H9 (cell line): ENCODE measurements at regions not wholly inside any gene's neighbourhood (a gene's known extent, or its start where the extent isn't known, plus 50 kb on each side); places are given as distances from the start of the nearest gene placed in this dataset.

Experiments
- DNase-seq: peaks from one replicate; pipeline ENCODE4 v3.0.0-alpha.2; 2017
- H2AFZ ChIP-seq: one replicate; pipeline ENCODE4 v1.6.1; 2013; ENCODE audit warnings: mild to moderate bottlenecking, low read length, control low read depth, moderate library complexity
- H2AK5ac ChIP-seq: 2 replicates; pipeline ENCODE4 v1.6.1; 2013; ENCODE audit warnings: low read length, control low read depth, mixed read lengths; ENCODE audit not compliant: insufficient read length
- H2BK120ac ChIP-seq: one replicate; pipeline ENCODE4 v1.6.1; 2013; ENCODE audit warnings: low read depth, mild to moderate bottlenecking, low read length, control low read depth, inconsistent platforms; ENCODE audit not compliant: poor library complexity, severe bottlenecking
- H2BK12ac ChIP-seq: 2 replicates; pipeline ENCODE4 v1.6.1; 2013; ENCODE audit warnings: low read length, control low read depth, mixed read lengths, low read depth; ENCODE audit not compliant: insufficient read length
- H2BK15ac ChIP-seq: 2 replicates; pipeline ENCODE4 v1.6.1; 2013; ENCODE audit warnings: low read depth, low read length, control low read depth
- H2BK20ac ChIP-seq: one replicate; pipeline ENCODE4 v1.6.1; 2013; ENCODE audit warnings: low read depth, mild to moderate bottlenecking, low read length, control low read depth, inconsistent platforms; ENCODE audit not compliant: poor library complexity, severe bottlenecking
- H2BK5ac ChIP-seq: 2 replicates; pipeline ENCODE4 v1.6.1; 2013; ENCODE audit warnings: low read length, control low read depth, mixed read lengths; ENCODE audit not compliant: insufficient read length
- H3K14ac ChIP-seq: 2 replicates; pipeline ENCODE4 v1.6.1; 2013; ENCODE audit warnings: low read length, control low read depth; ENCODE audit not compliant: insufficient read depth
- H3K18ac ChIP-seq: 2 replicates; pipeline ENCODE4 v1.6.1; 2013; ENCODE audit warnings: low read depth, mild to moderate bottlenecking, mixed read lengths, low read length, control low read depth; ENCODE audit not compliant: insufficient read length
- H3K23ac ChIP-seq: 2 replicates; pipeline ENCODE4 v1.6.1; 2013; ENCODE audit warnings: low read length, control low read depth, mixed read lengths, low read depth; ENCODE audit not compliant: insufficient read length
- H3K23me2 ChIP-seq: 2 replicates; pipeline ENCODE4 v1.6.1; 2013; ENCODE audit warnings: low read depth, mild to moderate bottlenecking, mixed read lengths, low read length, control low read depth; ENCODE audit not compliant: insufficient read length, poor library complexity, severe bottlenecking
- H3K27ac ChIP-seq: 2 replicates; pipeline ENCODE4 v1.5.1; 2013; ENCODE audit warnings: low read length, control low read depth, mixed read lengths, low read depth; ENCODE audit not compliant: insufficient read length
- H3K27me3 ChIP-seq: 2 replicates; pipeline ENCODE4 v1.6.1; 2013; ENCODE audit warnings: low read length, control low read depth, inconsistent platforms; ENCODE audit not compliant: insufficient read depth
- H3K4ac ChIP-seq: 2 replicates; pipeline ENCODE4 v1.6.1; 2013; ENCODE audit warnings: low read depth, mild to moderate bottlenecking, control low read depth, inconsistent platforms, low read length, moderate library complexity
- H3K4me1 ChIP-seq: 2 replicates; pipeline ENCODE4 v1.6.1; 2013; ENCODE audit warnings: low read length, control low read depth, inconsistent platforms; ENCODE audit not compliant: insufficient read depth
- H3K4me2 ChIP-seq: 2 replicates; pipeline ENCODE4 v1.6.1; 2013; ENCODE audit warnings: low read length, control low read depth, mixed read lengths; ENCODE audit not compliant: insufficient read length, insufficient read depth
- H3K56ac ChIP-seq: 2 replicates; pipeline ENCODE4 v1.6.1; 2013; ENCODE audit warnings: low read depth, mild to moderate bottlenecking, mixed read lengths, low read length, control low read depth; ENCODE audit not compliant: insufficient read length
- H3K79me1 ChIP-seq: 2 replicates; pipeline ENCODE4 v1.6.1; 2013; ENCODE audit warnings: low read depth, mild to moderate bottlenecking, moderate library complexity, low read length, control low read depth, inconsistent platforms; ENCODE audit not compliant: insufficient read depth, poor library complexity, severe bottlenecking
- H3K79me2 ChIP-seq: 2 replicates; pipeline ENCODE4 v1.6.1; 2013; ENCODE audit warnings: low read length, control low read depth, inconsistent platforms; ENCODE audit not compliant: insufficient read depth
- H3K9ac ChIP-seq: 2 replicates; pipeline ENCODE4 v1.6.1; 2013; ENCODE audit warnings: low read length, control low read depth, mixed read lengths; ENCODE audit not compliant: insufficient read length; ENCODE audit errors: extremely low read depth
- H3K9me3 ChIP-seq: one replicate; pipeline ENCODE4 v1.6.1; 2013; ENCODE audit warnings: low read depth, low read length, inconsistent platforms; ENCODE audit not compliant: control insufficient read depth
- H3T11ph ChIP-seq: one replicate; pipeline ENCODE4 v1.6.1; 2013; ENCODE audit warnings: mild to moderate bottlenecking, low read length, control low read depth, inconsistent platforms
- H4K20me1 ChIP-seq: one replicate; pipeline ENCODE4 v1.6.1; 2013; ENCODE audit not compliant: control insufficient read depth, insufficient read length, insufficient read depth
- H4K5ac ChIP-seq: 2 replicates; pipeline ENCODE4 v1.6.1; 2013; ENCODE audit warnings: low read depth, mild to moderate bottlenecking, mixed read lengths, low read length, control low read depth; ENCODE audit not compliant: insufficient read length
- H4K8ac ChIP-seq: replicated peaks from 2 replicates; pipeline ENCODE4 v1.6.1; 2013; ENCODE audit warnings: low read length, control low read depth, mixed read lengths, low read depth; ENCODE audit not compliant: insufficient read length
- H4K91ac ChIP-seq: 2 replicates; pipeline ENCODE4 v1.6.1; 2013; ENCODE audit warnings: low read depth, mild to moderate bottlenecking, moderate library complexity, mixed read lengths, low read length, control low read depth; ENCODE audit not compliant: insufficient read length
- H3K27ac Mint-ChIP-seq, 3 experiments: 2 replicates in 2 of 3; 3 replicates in 1 of 3; pipeline ENCODE4 v1.8.0; 2020 to 2021; ENCODE audit warnings: mixed read lengths in 3 of 3, mild to moderate bottlenecking in 1 of 3, moderate library complexity in 1 of 3
- H3K27me3 Mint-ChIP-seq: 2 replicates; pipeline ENCODE4 v1.8.0; 2021; ENCODE audit warnings: low read depth, mild to moderate bottlenecking, moderate library complexity, mixed read lengths
- H3K36me3 Mint-ChIP-seq, 3 experiments: 2 replicates in 2 of 3; 3 replicates in 1 of 3; pipeline ENCODE4 v1.8.0; 2020 to 2021; ENCODE audit warnings: low read depth in 3 of 3, mixed read lengths in 3 of 3; ENCODE audit not compliant: insufficient read depth in 1 of 3
- H3K4me1 Mint-ChIP-seq, 2 experiments: 2 replicates each; pipeline ENCODE4 v1.8.0; 2020; ENCODE audit warnings: mixed read lengths in 2 of 2
- H3K4me3 Mint-ChIP-seq, 2 experiments: 2 replicates in 1 of 2; 3 replicates in 1 of 2; pipeline ENCODE4 v1.8.0; 2020 to 2021; ENCODE audit warnings: mild to moderate bottlenecking in 2 of 2, mixed read lengths in 2 of 2, moderate library complexity in 1 of 2
- H3K9me3 Mint-ChIP-seq, 2 experiments: 2 replicates in 1 of 2; 3 replicates in 1 of 2; pipeline ENCODE4 v1.8.0; 2020; ENCODE audit warnings: mild to moderate bottlenecking in 2 of 2, mixed read lengths in 2 of 2, moderate library complexity in 1 of 2
- WGBS: extraction: QIAGEN DNeasy Blood & Tissue Kit; methylation state at CpG from one replicate; pipeline ENCODE4 v1.1.7; 2013; ENCODE audit warnings: missing lambda C conversion rate, low lambda C conversion rate, mixed read lengths; ENCODE audit not compliant: insufficient read length; ENCODE audit errors: extremely low coverage; 5-methylcytosine and 5-hydroxymethylcytosine counted together
- TF ChIP-seq, protein P1 (sequence below): fragments of 200-600 bp; sonication (generic); conservative IDR thresholded peaks from 3 replicates; pipeline ENCODE4 v1.8.0; 2021; ENCODE audit warnings: antibody characterized with exemption, mild to moderate bottlenecking

DNA sequence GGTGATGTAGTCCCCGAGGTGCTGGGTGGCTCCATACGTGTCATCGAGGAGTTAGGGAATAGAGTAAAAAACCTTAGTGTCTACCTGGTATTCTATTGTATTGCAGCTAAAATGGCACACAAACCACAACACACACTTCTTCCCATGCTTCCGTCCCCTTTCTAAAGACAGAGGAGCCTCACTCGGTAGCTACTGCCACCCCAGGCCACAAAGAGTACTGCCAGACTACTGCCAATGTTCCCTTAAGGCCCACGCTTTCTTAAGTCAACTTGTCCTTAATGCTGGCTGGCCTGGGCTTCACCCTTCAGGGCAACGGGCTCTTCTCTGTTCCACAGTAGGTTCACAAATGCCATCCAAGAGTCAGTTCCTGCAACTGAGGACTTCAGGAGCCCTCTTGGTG lies 673.0 kb downstream of the ELAVL2 start:
- Histone ChIP-seq H3K14ac (no peak overlapping the region), H3K4me2 (no peak overlapping the region), H4K8ac (no peak overlapping the region), H3K4me1 (no peaks in the 10 kb centered on the region), H4K20me1 (no peaks in the 10 kb centered on the region), H3K79me2 (no peaks in the 10 kb centered on the region), H3K18ac (no peak overlapping the region), H3K56ac (no peak overlapping the region), H4K91ac (no peak overlapping the region), H3K23ac (no peak overlapping the region), H3K27ac (no peak overlapping the region), H2AFZ (no peak overlapping the region), H3K4ac (no peak overlapping the region), H2BK12ac (no peak overlapping the region), H3K9me3 (no peaks in the 10 kb centered on the region), H3K27me3 (no peaks in the 10 kb centered on the region), H2BK5ac (no peak overlapping the region), H2BK20ac (no peak overlapping the region), H3K79me1 (no peaks in the 10 kb centered on the region), H3K23me2 (no peaks in the 10 kb centered on the region), H4K5ac (no peak overlapping the region), H3T11ph (no peak overlapping the region), H2AK5ac (no peak overlapping the region), H3K9ac (no peak overlapping the region), H2BK15ac (no peak overlapping the region), H2BK120ac (no peak overlapping the region)
- Mint-ChIP-seq H3K36me3 (peaks cover 0 to 2% (median 0%) of the 10 kb centered on the region in 3 experiments; a peak in 3 of 7 replicates), H3K4me3 (no peak overlapping the region), H3K27ac (peak overlapping the region in 1 of 3 experiments; percentile 89; a peak in 1 of 7 replicates), H3K9me3 (no peaks in the 10 kb centered on the region), H3K4me1 (peaks cover 12 to 16% of the 10 kb centered on the region in 2 experiments), H3K27me3 (no peaks in the 10 kb centered on the region)
- no CpG with 5 or more reads among the region's 7 CpGs for WGBS
- TF ChIP-seq, protein P1, sequence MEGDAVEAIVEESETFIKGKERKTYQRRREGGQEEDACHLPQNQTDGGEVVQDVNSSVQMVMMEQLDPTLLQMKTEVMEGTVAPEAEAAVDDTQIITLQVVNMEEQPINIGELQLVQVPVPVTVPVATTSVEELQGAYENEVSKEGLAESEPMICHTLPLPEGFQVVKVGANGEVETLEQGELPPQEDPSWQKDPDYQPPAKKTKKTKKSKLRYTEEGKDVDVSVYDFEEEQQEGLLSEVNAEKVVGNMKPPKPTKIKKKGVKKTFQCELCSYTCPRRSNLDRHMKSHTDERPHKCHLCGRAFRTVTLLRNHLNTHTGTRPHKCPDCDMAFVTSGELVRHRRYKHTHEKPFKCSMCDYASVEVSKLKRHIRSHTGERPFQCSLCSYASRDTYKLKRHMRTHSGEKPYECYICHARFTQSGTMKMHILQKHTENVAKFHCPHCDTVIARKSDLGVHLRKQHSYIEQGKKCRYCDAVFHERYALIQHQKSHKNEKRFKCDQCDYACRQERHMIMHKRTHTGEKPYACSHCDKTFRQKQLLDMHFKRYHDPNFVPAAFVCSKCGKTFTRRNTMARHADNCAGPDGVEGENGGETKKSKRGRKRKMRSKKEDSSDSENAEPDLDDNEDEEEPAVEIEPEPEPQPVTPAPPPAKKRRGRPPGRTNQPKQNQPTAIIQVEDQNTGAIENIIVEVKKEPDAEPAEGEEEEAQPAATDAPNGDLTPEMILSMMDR: peak; percentile 47; the same call in 2 of the 3 replicates
- DNase-seq: no peak
